Heart right ventricle (tissue), 16 donors: ENCODE measurements at regions not wholly inside any gene's neighbourhood (a gene's known extent, or its start where the extent isn't known, plus 50 kb on each side); places are given as distances from the start of the nearest gene placed in this dataset.
A peak's percentile ranks its signal among the peaks of the same experiment; 100 is the strongest.

ENCODE experiments used
- ATAC-seq, 8 donors: fragments of 200-7000 bp; cut with Tn5 transposase; one replicate each; pipeline ENCODE4 v1.9.1; 2020; ENCODE audit warnings: mild to moderate bottlenecking in 8 of 8, moderate library complexity in 8 of 8, moderate number of reproducible peaks in 1 of 8
- DNase-seq, 2 donors: peaks; one replicate each; pipeline ENCODE4 v3.0.0-alpha.2; 2020
- H3K27ac ChIP-seq, 10 donors: fragments of 200-600 bp; sonication (generic) in 2 of 10; one replicate each; pipeline versions ENCODE4 v1.5.0 to v1.8.0; 2020 to 2022; ENCODE audit warnings: mild to moderate bottlenecking in 3 of 10
- H3K27me3 ChIP-seq, 7 donors: fragments of 200-600 bp; one replicate each; pipeline ENCODE4 v1.8.0; 2021 to 2022; ENCODE audit warnings: mild to moderate bottlenecking in 2 of 7
- H3K36me3 ChIP-seq, 9 donors: fragments of 200-600 bp; sonication (generic) in 1 of 9; one replicate each; pipeline versions ENCODE4 v1.5.0 to v1.8.0; 2020 to 2022; ENCODE audit warnings: mild to moderate bottlenecking in 2 of 9
- H3K4me1 ChIP-seq, 9 donors: fragments of 200-600 bp; sonication (generic) in 1 of 9; one replicate each; pipeline versions ENCODE4 v1.5.0 to v1.8.0; 2020 to 2022; ENCODE audit warnings: mild to moderate bottlenecking in 4 of 9
- H3K4me3 ChIP-seq, 10 donors: fragments of 200-600 bp; sonication (generic) in 2 of 10; one replicate each; pipeline versions ENCODE4 v1.5.0 to v1.8.0; 2020 to 2022; ENCODE audit warnings: mild to moderate bottlenecking in 7 of 10, moderate library complexity in 2 of 10
- H3K9me3 ChIP-seq, 11 donors: fragments of 200-600 bp in 10 of 11; sonication (generic) in 2 of 11; one replicate each; pipeline versions ENCODE4 v1.5.0 to v1.8.0; 2013 to 2022; ENCODE audit warnings: mild to moderate bottlenecking in 2 of 11, control low read depth in 1 of 11, moderate library complexity in 1 of 11
- CTCF ChIP-seq, 9 donors: fragments of 200-600 bp; sonication (generic) in 2 of 9; IDR thresholded peaks; one replicate each; pipeline versions ENCODE4 v1.5.0 to v1.8.0; 2021 to 2022; ENCODE audit warnings: antibody characterized with exemption in 9 of 9, mild to moderate bottlenecking in 5 of 9, moderate library complexity in 1 of 9
- WGBS, 2 donors: extraction: QIAGEN DNeasy Blood & Tissue Kit; methylation state at CpG; one replicate each; pipeline ENCODE4 v1.1.7; 2013; ENCODE audit warnings: inconsistent platforms in 1 of 2; 5-methylcytosine and 5-hydroxymethylcytosine counted together
- intact Hi-C, 10 donors: fragments of 100-400 bp; cut with DNase I; formaldehyde crosslinking; loops; one replicate each; pipeline versions ENCODE4 v1.11.1 to v1.14.2; 2022
- donor health status: Arrhythmogenic right ventricular cardiomyopathy.
- donor health status: ischemic (EF 13 %, LVEDD 7.1; RV severe dilation, severe dysfunction).
- donor health status: healthy with polysubstance abuse.
- donor health status: DM: no; HTN: yes; CAD: no.
- donor health status: DM: no; HTN: no; CAD: no.
- donor health status: ischemic (EF 25% LVEDD 6.9; RV normal size, moderate dysfunction).
- donor health status: ischemic (EF 25% LVEDD 5.7; RV mildly dilated, moderate dysfunction).
- donor health status: healthy.
- donor health status: DM: yes; HTN: yes; CAD: no.
- donor health status: Ischemic cardiomyopathy.
- donor health status: ischemic (EF 35%, LVEDD 5.7; RV mildly dilated, moderate dysfunction).
- donor health status: nonischemic (EF 11% LVEDD 7.7; RV severe dilation, severe dysfunction).
- donor health status: DM: yes; HTN: yes; CAD: no.
- donor health status: PGD.
- donor health status: ischemic (EF 29% LVEDD 5.4; RV normal size, mild dysfunction).
- donor health status: nonischemic (EF 23%, LVEDD 6.1; RV moderate dilation, normal function).

- no peak overlapping the region for H3K4me3 ChIP-seq
- peaks cover 0 to 20% (median 0%) of the 10 kb centered on the region in 9 donors for H3K4me1 ChIP-seq
- H3K9me3 ChIP-seq: peaks cover 0 to 14% (median 0%) of the 10 kb centered on the region in 11 donors
- DNase-seq (no peak), ATAC-seq (no peak)
- intact Hi-C loops: loop anchor here in 1 of 10 donors (5.0 kb wide), 1 partner anchor 51 kb away; no protein-coding TSS in a partner anchor
- H3K27me3 ChIP-seq: peaks cover 0 to 19% (median 5%) of the 10 kb centered on the region in 7 donors
- H3K36me3 ChIP-seq: no peaks in the 10 kb centered on the region
- TF ChIP-seq CTCF (IDR thresholded peaks at IDR 0.05): no peak
- H3K27ac ChIP-seq: peak overlapping the region in 5 of 10 donors; percentile 3 to 31 (median 24)
- 65 to 78% methylated on average over 1 of the region's 1 CpG for WGBS, 2 donors
Observed at GRCh38 chr14:94921456-94921855, 151.5 kb upstream of the GSC start.

GRCh38 chr14:94919896-94920295 is 150.0 kb upstream of the GSC start:
- no peak for ATAC-seq
- intact Hi-C loops: loop anchor here in 1 of 10 donors (5.0 kb wide), 1 partner anchor 52 kb away; no protein-coding TSS in a partner anchor
- 88 to 90% methylated on average over 9 of the region's 9 CpGs for WGBS, 2 donors

GRCh38 chr14:94918896-94919295 is 149.0 kb upstream of the GSC start:
- no peak overlapping the region for H3K4me3 ChIP-seq
- peaks cover 0 to 28% (median 5%) of the 10 kb centered on the region in 7 donors for H3K27me3 ChIP-seq
- peaks cover 0 to 14% (median 0%) of the 10 kb centered on the region in 11 donors for H3K9me3 ChIP-seq
- intact Hi-C loops: no loop called here
- peaks cover 0 to 20% (median 0%) of the 10 kb centered on the region in 9 donors for H3K4me1 ChIP-seq
- 80 to 84% methylated on average over 8 of the region's 8 CpGs for WGBS, 2 donors
- no peak overlapping the region for H3K27ac ChIP-seq
- no peak for DNase-seq
- H3K36me3 ChIP-seq: no peaks in the 10 kb centered on the region
- TF ChIP-seq CTCF (IDR thresholded peaks at IDR 0.05): no peak
- ATAC-seq: no peak

More at GRCh38 chr14:94919896-94920295, 150.0 kb upstream of the GSC start:
- H3K9me3 ChIP-seq: peaks cover 0 to 14% (median 0%) of the 10 kb centered on the region in 11 donors
- DNase-seq: no peak
- no peak overlapping the region for H3K27ac ChIP-seq
- H3K4me1 ChIP-seq: peaks cover 0 to 20% (median 0%) of the 10 kb centered on the region in 9 donors
- TF ChIP-seq CTCF (IDR thresholded peaks at IDR 0.05): no peak
- no peaks in the 10 kb centered on the region for H3K36me3 ChIP-seq
- peaks cover 0 to 28% (median 5%) of the 10 kb centered on the region in 7 donors for H3K27me3 ChIP-seq
- H3K4me3 ChIP-seq: no peak overlapping the region

- Histone ChIP-seq H3K36me3 (no peaks in the 10 kb centered on the region), H3K4me3 (no peak overlapping the region), H3K27ac (no peak overlapping the region), H3K4me1 (peaks cover 0 to 11% (median 0%) of the 10 kb centered on the region in 9 donors), H3K27me3 (peaks cover 0 to 21% (median 5%) of the 10 kb centered on the region in 7 donors), H3K9me3 (peaks cover 0 to 17% (median 2%) of the 10 kb centered on the region in 11 donors)
- intact Hi-C loops: no loop called here
- no peak for TF ChIP-seq CTCF (IDR thresholded peaks at IDR 0.05)
- DNase-seq (no peak), ATAC-seq (no peak)
- WGBS, 2 donors: 85 to 87% methylated on average over 7 of the region's 7 CpGs
Observed at GRCh38 chr14:94917041-94917600, 147.2 kb upstream of the GSC start.
